ENCODE measurements at regions not wholly inside any gene's neighbourhood (a gene's known extent, or its start where the extent isn't known, plus 50 kb on each side); places are given as distances from the start of the nearest gene placed in this dataset.

GRCh38 chr9:104448036-104448435, 56.0 kb upstream of the OR13F1 start:
- DNase-seq (ENCODE audit: low spot score), result no peak

Measured in HuH-7.5 (cell line).